ENCODE measurements at regions not wholly inside any gene's neighbourhood (a gene's known extent, or its start where the extent isn't known, plus 50 kb on each side); places are given as distances from the start of the nearest gene placed in this dataset.

- Histone ChIP-seq H3K27me3 (replicated peaks in 1 of 4; ENCODE audit: control insufficient read depth in 3 of 4, extremely low read depth in 1 of 4, insufficient read depth in 3 of 4, low read length in 3 of 4) (no peaks in the 10 kb centered on the region), H3K18ac (ENCODE audit: extremely low read depth, low read length) (no peak overlapping the region), H4K91ac (replicated peaks; ENCODE audit: insufficient read length, low read length) (no peak overlapping the region), H3K79me1 (ENCODE audit: low read depth, low read length) (no peaks in the 10 kb centered on the region), H4K5ac (ENCODE audit: insufficient read length, low read depth, low read length) (no peak overlapping the region), H2AFZ (ENCODE audit: low read length) (no peak overlapping the region), H4K8ac (ENCODE audit: extremely low read depth, insufficient read depth, low read length) (no peak overlapping the region), H2AK5ac (ENCODE audit: low read depth, low read length) (no peak overlapping the region), H4K20me1 (replicated peaks in 1 of 2; ENCODE audit: control insufficient read depth in 1 of 2, insufficient read depth in 2 of 2, low read length in 2 of 2) (no peaks in the 10 kb centered on the region), H2BK12ac (ENCODE audit: low read depth, low read length) (no peak overlapping the region), H3K9ac (replicated peaks in 1 of 4; ENCODE audit: extremely low read depth in 1 of 4, low read depth in 3 of 4, low read length in 3 of 4) (no peak overlapping the region), H3K23ac (ENCODE audit: insufficient read length) (no peak overlapping the region), H3K56ac (replicated peaks; ENCODE audit: insufficient read length, low read depth, low read length) (no peak overlapping the region), H3K23me2 (ENCODE audit: low read depth, low read length) (no peaks in the 10 kb centered on the region), H3K4me3 (ENCODE audit: extremely low read depth in 1 of 4, insufficient read depth in 2 of 4, low read depth in 3 of 4, low read length in 4 of 4) (no peak overlapping the region), H3K14ac (ENCODE audit: insufficient read length) (no peak overlapping the region), H3K4me2 (ENCODE audit: insufficient read depth in 1 of 2, low read depth in 2 of 2, low read length in 2 of 2) (no peak overlapping the region), H3K27ac (ENCODE audit: low read depth, low read length) (no peak overlapping the region), H3K4ac (replicated peaks; ENCODE audit: insufficient read length, low read depth, low read length) (no peak overlapping the region), H2BK20ac (ENCODE audit: low read length) (no peak overlapping the region), H2BK5ac (ENCODE audit: low read depth, low read length) (no peak overlapping the region), H2BK15ac (ENCODE audit: low read length) (no peak overlapping the region), H3K79me2 (ENCODE audit: control insufficient read depth in 1 of 2, insufficient read depth in 2 of 2, low read length in 2 of 2) (no peaks in the 10 kb centered on the region), H2BK120ac (replicated peaks; ENCODE audit: low read depth, low read length) (no peak overlapping the region), H3K9me3 (ENCODE audit: insufficient read depth in 2 of 2, low read depth in 1 of 2, low read length in 1 of 2) (no peaks in the 10 kb centered on the region), H3K36me3 (ENCODE audit: control insufficient read depth in 2 of 4, insufficient read depth in 4 of 4, low read length in 3 of 4) (no peaks in the 10 kb centered on the region), H3K4me1 (replicated peaks in 1 of 4; ENCODE audit: control insufficient read depth in 3 of 4, insufficient read depth in 4 of 4, low read length in 3 of 4) (no peaks in the 10 kb centered on the region)
- CTCF ChIA-PET (ENCODE audit: partially characterized antibody): interaction anchor here (0.6 to 6.3 kb wide), 44 partner anchors 9 to 787 kb away, joined by 3 to 86 read pairs (median 3); partner anchors contain the start of gene PLK2
- TF ChIP-seq RAD21 (IDR thresholded peaks at IDR 0.05 in 1 of 2, conservative IDR thresholded peaks at IDR 0.05 in 1 of 2; ENCODE audit: low read depth in 2 of 2, low read length in 2 of 2): peak; percentile 90 to 94
- TF ChIP-seq KDM5A (IDR thresholded peaks at IDR 0.05; ENCODE audit: low read length): no peak
- no peak for TF ChIP-seq ASH2L (IDR thresholded peaks at IDR 0.05; ENCODE audit: low read length)
- no peak for TF ChIP-seq EZH2 (IDR thresholded peaks at IDR 0.05; ENCODE audit: low read depth, low read length, severe bottlenecking)
- peak; percentile 38; the same call in 1 of the 2 replicates for TF ChIP-seq TEAD4 (IDR thresholded peaks at IDR 0.05; ENCODE audit: low read depth, low read length)
- TF ChIP-seq TBP (IDR thresholded peaks at IDR 0.05; ENCODE audit: low read depth, low read length): no peak
- peak in 2 of 3 experiments; percentile 55 to 58; a peak in 3 of 4 replicates for TF ChIP-seq CTCF (IDR thresholded peaks at IDR 0.05; ENCODE audit: control extremely low read depth in 1 of 3, insufficient read depth in 1 of 3, low read depth in 1 of 3, low read length in 3 of 3)
- FAIRE-seq (peak; percentile 58), DNase-seq (ENCODE audit: low read depth in 1 of 2, low spot score in 2 of 2) (peak in 1 of 2 experiments; percentile 49)
- POLR2A ChIA-PET (ENCODE audit: partially characterized antibody): interaction anchor here (0.7 kb wide), 1 partner anchor 679 kb away, joined by 3 read pairs; no protein-coding TSS in a partner anchor
- 62% methylated on average over 3 of the region's 3 CpGs; no CpG with 5 or more reads in 1 of the 2 experiments for WGBS, 2 experiments (ENCODE audit: extremely low coverage in 1 of 2, insufficient coverage in 1 of 2, insufficient read length in 1 of 2, insufficient replicate concordance in 2 of 2, low coverage in 1 of 2, low lambda C conversion rate in 2 of 2, missing lambda C conversion rate in 1 of 2)
Measured at GRCh38 chr5:57779383-57780223, 297.0 kb upstream of the ACTBL2 start.

Measured in H1 (cell line).